HG02840 (cell line): ENCODE measurements at regions not wholly inside any gene's neighbourhood (a gene's known extent, or its start where the extent isn't known, plus 50 kb on each side); places are given as distances from the start of the nearest gene placed in this dataset.

Experiments
- ATAC-seq: cut with Tn5 transposase; IDR thresholded peaks from one replicate; pipeline ENCODE4 v1.9.1; 2021; ENCODE audit warnings: mild to moderate bottlenecking, moderate library complexity, moderate number of reproducible peaks; ENCODE audit not compliant: unreplicated experiment, low FRiP score

DNA sequence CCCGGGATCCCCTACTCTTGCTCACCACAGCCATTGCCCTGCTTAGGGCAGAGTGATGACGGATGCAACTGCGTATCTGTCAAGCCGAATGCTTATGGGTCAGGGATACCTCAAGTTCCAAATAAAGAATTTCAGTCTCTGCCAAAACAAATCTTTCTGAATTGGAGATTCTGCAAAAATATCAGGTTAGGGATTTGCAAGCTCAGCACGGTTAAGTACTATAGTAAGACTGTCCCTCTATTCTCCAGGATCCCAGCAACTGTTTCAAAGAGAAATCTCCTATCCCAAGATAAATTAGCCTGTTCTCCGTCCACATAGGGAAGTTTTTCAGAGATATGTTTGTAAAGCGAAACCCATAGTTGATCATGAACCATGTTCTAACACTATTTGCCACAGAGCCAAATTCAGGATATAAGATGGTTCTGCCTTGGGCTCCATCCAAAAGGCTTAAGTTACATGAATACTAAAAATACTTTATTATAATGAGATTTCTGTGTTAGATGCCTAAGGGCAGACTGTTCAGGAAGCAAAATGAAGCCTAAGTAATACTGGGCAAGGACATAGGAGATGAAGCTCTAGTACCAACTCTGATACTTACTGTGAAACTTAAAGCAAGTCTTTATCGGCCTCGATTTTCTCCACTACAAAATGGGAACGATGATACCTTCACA is 100.1 kb upstream of the LPP start:
- ATAC-seq = no peak

DNA sequence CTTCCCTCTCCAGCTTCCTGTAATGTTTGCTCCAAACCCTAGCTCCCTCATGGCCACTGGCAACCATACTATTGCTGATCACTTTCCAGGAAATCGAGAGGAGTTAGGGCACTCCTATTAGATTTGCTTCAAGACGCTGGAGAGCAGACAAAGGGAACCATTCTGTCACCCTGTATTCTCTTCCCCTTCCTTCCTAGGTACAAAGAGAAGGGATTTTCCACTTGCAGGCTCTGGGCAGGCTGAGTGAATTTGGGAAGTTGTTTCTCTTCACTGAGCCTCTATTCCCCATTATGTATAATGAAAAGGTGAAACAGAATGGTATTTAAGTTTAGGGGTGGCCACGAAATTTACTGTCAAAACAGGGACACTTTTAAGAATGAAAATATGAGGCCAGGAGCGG is 99.4 kb upstream of the LPP start:
- no peak for ATAC-seq

DNA sequence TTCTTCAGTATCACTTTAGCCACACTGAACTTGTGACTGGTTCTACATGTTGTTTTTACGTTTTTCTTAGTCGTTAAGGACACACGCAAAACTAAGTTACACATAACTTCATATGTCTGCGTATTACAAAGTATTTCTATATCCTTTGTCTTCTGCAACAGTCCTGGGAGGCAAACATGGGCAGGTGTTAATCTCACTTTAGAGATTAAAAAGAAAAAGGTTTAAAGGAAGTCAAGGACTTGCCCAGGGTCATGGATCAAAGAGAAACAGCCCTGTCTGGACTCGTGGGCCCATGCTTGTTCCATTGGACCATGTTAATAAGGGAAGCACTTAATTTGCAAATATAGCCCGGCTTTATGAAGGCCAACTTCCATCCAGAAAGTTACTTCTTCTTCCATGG is 98.6 kb upstream of the LPP start:
- ATAC-seq = no peak

DNA sequence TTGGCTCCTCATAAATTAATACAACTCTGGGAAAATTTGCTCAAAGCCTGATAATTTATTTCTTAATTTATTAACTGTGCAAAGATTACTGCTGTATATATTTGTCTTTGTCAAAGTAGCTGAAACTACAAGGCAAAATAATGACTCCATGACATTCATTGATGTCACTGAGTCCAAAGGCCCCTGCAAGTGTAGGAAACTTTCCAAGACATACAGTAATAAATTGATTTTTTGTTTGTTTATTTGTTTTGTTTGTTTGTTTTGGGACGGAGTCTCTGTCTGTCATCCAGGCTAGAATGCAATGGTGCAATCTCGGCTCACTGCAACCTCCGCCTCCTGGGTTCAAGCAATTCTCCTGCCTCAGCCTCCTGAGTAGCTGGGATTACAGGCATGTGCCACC is 96.8 kb upstream of the LPP start:
- no peak for ATAC-seq

DNA sequence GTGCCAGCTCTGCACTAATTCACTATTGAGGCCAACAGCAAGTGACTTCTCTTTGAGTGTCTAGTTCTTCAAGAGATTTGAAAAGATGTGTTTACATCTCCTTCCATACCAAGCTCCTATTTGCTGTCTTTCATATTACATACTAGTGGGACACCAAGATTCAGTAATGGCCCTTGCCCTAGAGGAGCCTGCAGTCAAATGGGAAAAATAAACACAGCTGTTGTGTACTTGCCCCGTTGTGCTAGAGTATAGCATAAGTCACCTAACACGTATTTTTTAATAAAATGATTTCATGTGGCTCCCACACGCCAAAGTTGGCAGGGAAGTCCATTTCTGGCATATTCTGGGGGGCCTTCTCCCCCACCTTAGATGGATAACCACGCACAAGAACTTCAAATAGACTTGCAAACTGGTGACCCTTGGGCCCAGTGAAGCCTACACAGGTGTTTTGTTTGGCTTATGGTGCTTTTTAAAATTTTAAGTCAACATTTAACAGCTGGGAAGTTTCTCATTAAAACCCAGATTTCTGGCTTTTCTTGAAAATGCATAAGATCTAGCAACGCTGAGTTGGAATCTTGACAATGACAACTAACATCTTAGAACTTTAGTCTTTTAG is 95.3 kb upstream of the LPP start:
- ATAC-seq = no peak

DNA sequence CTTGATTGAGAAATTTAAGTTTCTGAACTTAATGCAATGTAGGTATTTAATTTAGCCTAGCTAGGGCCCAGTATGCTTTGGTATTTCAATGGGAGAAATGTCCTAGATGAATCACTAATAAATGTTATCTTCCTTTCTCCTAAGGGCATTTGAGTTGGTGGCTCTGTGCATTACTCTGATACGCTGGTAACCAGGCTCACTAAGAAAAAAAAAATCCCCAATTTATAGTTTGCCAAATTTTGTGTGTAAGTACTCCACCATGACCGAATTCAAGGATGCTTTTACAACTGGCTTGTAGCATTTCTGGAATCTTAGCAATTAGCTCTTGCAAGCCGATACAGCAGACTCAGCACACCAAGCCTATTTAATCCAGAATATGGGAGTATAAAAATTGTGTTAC is 94.6 kb upstream of the LPP start:
- ATAC-seq = no peak

DNA sequence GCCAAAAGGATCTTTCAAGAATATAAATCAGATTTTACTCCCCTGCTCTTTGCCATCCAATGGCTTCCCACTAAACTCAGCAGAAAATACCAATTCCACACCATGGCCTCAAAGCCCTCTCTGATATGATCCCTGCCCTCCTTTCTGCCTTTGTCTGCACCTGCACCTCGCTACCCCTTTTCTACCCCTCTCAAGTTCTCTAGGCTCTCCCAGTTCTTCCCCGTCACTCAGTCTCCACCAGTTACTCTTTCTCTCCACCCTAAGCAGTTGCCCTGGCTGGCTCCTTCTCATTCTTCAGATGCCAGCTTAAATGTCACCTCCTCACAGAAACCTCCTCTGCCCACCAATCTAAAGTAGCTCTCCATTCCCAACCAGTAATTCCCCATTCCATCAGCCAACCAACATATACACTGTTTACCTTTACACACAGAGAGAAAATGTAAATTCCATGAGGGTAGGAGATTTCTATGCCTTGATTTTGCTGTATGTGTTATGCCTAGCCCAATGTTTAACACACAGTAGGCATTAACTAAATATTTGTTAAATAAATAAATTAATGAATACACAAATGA is 93.6 kb upstream of the LPP start:
- ATAC-seq = no peak

DNA sequence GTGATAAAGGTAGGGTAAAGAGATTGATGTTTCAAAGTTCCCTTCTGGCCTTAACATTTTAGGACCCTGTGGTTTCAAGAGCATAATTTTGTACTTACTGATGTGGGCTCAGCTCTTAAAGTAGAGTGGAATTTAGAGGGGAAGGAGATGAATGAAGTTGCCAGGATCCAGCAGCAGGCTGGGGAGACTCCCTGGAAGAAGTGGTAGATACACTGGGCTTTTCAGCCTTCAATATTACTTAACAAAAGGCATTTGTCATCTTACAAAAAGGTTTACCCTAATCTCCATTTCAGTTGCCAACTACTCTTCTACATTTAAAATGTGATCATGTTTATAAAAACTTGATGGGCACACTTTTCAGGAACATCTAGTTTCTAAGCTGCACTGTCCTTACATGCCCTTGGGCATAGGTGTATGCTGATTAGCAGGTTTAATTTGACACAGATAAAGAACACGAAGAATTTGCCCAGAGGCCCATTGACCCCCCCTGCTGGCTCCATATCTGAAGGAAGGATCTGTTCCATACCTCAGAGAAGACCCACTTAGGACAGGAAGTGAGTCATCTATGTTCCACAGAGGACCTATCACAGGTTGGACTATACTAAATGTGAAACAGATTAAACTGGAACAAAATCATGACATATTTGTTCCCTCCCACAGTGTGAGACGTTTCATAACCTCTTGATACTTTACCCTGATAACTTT is 93.0 kb upstream of the LPP start:
- no peak for ATAC-seq

DNA sequence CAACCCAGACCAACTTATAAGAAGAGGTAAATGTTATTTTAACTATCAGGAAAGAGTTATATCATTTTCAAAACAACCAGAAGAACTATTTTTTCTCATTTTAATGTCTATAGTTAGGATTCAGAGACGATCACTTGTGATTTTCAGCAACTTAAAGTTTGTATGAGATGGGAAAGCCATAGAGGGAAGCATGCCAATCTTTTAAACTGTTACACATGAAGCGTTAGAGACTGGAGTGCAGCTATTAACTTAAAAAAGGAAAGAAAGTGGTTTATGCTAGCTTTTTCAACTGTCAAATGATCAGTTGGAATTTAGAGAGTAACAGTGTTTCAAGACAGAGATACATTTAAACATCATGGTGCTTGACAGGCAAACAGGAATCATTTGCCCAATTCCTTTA is 91.7 kb upstream of the LPP start:
- ATAC-seq = no peak

DNA sequence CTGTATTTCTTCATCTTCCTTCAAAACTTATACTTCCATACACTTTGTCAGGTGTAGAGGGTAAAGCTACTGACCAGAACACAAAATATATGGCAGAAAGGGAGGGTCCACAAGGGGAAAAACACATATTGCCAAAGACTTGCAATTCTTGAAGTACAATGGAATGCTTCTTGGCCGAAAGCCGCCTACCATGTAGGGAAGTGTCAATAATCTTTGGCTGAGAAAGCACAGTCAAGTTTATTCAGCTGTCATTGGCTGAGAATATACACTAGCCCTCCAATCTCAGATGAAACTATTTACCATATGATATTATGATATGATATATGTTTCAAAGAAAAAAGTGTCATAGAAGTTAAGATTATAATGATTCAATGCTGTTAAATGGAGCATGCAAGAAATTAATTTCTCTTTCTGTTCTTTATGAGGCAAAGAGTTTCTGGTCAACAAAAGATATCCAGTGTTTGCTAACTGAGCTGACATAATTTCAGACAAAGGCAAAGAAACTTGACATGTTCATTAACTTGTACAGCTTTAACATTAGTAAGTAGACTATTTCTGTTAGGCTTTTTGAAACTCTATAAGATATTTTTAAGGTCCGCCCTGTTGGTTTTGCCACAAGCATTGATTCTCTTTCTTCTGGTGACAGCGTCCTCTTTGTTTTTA is 89.0 kb upstream of the LPP start:
- ATAC-seq = no peak

DNA sequence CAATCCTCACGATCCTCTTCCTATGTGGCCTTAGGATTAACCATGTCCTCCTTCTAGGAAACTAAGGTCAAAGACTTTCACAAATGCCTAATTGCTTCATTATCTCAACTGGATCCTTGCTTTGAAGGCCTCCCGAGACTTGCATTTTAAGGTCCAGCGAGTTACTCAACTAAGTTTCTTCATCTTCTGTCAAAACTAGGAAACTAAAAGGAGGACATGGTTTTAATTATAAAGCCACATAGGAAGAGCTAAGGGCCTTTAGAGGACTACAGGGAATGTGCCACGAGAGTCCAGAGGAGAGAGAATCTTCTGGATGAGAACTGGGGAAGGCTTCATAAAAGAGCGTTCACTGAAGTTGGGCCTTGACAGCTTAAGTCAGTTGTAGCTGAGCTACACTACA is 87.8 kb upstream of the LPP start:
- ATAC-seq = no peak

DNA sequence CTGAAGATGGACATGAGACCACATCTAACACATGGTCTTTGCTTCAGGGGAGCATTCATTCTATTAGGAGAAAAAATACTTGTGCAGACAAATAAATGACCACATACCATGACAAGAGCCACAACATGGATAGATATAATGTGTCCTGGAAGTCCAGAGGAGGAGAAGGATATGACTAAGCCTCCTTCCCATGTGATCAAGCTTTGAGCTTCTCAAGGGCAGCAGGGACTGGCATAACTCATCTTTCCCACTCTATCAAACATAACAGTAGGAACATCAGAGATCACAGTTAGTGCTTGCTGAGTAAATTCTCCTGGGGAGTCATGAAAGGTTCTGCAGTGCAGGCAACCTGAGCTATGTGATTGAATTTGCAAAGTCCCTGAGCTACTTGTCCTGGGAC is 86.0 kb upstream of the LPP start:
- ATAC-seq = no peak

DNA sequence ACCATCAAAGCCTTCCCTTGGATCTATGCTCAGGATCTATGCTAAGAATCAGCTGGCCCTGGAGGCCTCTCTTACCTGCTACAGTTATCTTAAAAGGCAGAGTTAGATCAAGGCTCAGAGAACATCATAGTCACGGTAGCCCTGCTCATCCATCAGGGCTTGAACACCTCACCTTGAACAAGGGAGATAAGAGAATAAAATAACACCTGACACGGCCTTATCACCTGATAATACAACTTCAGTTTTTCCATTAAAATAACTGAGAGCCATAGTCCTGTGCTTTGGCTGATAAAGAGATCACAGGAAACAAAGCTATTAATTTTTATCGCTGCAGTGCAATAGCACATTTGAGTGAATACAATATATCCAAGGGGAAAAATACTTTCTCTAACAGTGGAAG is 85.6 kb upstream of the LPP start:
- no peak for ATAC-seq

DNA sequence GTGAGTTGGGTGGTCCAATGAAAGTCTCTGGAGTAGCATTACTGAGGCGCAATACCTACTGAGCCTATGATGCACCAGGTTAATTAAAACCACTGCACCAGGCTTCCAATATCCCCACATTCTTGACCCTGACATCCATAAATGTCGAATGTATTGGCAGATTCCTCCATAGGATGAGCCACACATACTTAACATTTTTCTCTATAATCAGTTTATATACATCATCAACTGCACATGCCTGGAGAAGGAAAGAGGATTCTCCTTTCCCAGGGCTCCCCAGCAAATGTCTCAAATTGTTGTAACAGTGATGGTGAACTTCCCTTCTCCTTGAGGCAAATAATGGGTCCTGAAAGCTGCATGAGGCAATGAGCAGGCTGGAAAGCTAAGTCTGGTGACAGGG is 82.3 kb upstream of the LPP start:
- no peak for ATAC-seq

DNA sequence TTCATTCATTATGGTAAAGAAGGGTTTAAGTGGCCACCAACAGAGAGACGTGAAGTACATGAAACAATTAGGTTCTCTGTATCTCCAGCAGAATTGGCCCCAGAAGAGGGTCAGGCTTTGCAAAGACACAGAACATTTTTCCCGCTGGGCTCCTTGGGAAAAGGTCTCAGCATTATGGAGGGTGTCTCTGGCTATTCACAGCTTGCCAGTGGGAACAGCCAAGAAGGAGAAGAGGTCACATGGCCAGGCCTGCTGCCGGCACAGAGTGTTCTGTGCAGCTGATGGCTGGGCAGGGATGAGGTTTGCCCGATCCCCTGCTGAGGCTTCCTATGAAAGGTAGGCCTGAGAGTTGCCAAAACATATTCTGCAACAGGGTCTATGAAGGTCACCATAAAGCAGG is 77.8 kb upstream of the LPP start:
- ATAC-seq = no peak

DNA sequence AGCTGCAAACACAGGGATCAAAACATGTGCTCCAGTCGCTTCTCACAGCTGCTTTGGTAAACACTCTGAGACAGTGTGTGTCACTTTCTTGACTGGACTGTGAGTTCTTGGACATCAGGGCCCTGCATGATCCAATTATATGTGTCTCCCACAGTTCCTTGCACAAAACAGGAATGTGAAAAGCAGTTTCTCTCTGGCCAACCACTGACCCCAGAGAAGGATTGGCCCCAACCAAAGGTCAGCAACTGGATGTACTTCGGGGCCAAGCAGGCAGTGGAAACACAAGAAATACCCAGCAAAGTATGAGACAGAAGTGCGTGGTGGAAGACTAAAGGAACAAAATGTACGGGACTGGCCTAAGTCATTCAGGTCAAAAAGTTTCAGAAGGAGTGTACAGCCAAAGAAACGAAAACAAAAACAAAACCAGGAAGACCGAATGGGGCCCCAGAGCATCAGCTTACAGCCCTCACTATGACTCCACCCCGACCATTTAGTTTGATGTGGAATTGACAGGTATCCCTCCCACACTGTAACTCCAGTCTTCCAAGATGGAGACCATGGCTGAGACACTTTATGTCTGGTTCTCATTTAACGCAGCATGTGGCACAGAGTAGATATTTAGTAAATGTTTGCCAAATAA is 76.7 kb upstream of the LPP start:
- ATAC-seq = no peak

DNA sequence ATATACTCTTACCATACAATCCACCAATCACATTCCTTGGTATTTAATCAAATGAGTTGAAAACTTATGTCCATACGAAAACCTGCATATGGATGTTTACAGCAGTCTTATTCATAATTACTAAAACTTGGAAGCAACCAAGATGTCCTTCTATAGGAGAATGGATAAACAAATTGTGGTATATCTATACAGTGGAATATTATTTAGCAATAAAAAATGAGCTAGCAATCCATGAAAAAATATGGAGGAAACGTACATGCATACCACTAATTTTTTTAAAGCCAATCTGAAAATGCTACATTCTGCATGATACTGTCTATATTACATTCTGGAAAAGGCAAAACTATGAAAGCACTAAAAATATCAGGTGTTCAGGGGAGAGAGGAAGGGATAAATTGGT is 73.9 kb upstream of the LPP start:
- ATAC-seq = no peak

DNA sequence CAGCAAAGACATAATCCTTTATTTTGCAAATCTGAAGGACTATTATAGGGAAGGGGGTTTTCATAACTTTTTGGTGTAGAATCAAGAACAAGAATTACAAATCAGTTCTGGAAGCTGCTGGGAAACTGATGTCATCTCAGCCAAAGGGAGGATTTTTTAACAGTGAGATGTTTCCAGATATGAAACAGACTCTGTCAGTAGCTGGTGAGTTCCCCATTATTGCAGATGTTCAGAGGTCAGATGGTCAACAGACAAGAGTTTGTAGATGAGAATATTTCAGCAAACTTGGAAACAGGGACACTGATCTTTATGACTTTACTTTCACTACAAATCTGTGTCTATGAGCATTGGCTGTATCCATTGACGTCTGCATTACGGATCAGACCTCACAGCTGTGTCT is 71.9 kb upstream of the LPP start:
- ATAC-seq = no peak

DNA sequence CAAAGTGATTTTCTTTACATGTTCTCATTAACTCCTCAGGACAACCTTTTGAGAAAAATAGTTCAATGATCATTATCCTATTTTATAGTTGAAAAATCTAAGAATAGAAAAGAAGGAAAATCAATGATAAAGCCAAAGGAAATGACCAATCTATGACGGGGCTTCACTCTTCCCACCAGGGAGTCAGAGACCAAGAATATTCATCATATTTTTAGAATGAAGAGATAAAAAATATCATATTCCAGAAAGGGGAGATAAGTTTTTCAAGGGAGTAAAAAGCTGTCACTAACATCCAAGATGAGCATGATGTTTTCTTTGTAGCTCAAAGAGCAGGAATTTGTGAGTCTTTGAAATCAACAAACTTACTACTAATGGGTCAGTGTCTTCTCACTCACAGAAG is 71.5 kb upstream of the LPP start:
- no peak for ATAC-seq

DNA sequence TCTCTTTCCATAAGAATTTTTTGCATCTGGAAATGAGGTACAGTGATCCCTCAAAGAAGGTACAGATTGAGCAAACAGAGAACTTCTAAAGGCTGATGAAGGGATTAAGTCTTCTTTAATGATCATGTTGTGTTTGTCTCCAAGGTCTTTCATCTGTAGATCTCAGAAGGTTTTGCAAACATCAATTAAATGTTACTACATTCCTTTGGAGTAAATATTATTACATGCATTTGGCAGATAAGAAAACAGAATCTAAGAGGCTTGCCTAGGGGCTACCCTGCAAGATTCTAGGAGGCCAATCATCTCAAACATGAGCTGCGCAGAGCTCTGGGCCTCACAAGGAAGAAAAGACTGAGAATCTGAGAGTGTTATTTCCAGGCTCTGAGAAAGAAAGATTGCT is 70.9 kb upstream of the LPP start:
- ATAC-seq = no peak
